Nephron (organoid): ENCODE measurements at regions not wholly inside any gene's neighbourhood (a gene's known extent, or its start where the extent isn't known, plus 50 kb on each side); places are given as distances from the start of the nearest gene placed in this dataset.
"Not testable (repeated sequence)": the region's sequence is repeated elsewhere in the genome, so short reads cannot be mapped to it uniquely, and the experiment has no call there.

Experiments used
- H3K27ac Mint-ChIP-seq, 3 experiments: 2 replicates each; pipeline ENCODE4 v1.8.0; 2020; ENCODE audit warnings: mixed read lengths in 3 of 3, mild to moderate bottlenecking in 2 of 3, moderate library complexity in 1 of 3
- H3K27me3 Mint-ChIP-seq: 2 replicates; pipeline ENCODE4 v1.8.0; 2021; ENCODE audit warnings: low read depth, mild to moderate bottlenecking, moderate library complexity, mixed read lengths
- H3K36me3 Mint-ChIP-seq: 2 replicates; pipeline ENCODE4 v1.8.0; 2020; ENCODE audit warnings: low read depth, mixed read lengths
- H3K4me1 Mint-ChIP-seq: 2 replicates; pipeline ENCODE4 v1.8.0; 2020; ENCODE audit warnings: mixed read lengths
- H3K4me3 Mint-ChIP-seq, 3 experiments: 2 replicates each; pipeline ENCODE4 v1.8.0; 2020; ENCODE audit warnings: mild to moderate bottlenecking in 3 of 3, mixed read lengths in 3 of 3, moderate library complexity in 2 of 3
- H3K9me3 Mint-ChIP-seq: 2 replicates; pipeline ENCODE4 v1.8.0; 2020; ENCODE audit warnings: mixed read lengths
- TF ChIP-seq, protein P1 (sequence below), 3 experiments: fragments of 200-600 bp; sonication (generic); IDR thresholded peaks; one replicate each; pipeline ENCODE4 v1.5.0; 2021; ENCODE audit warnings: antibody characterized with exemption in 3 of 3; ENCODE audit not compliant: unreplicated experiment in 3 of 3

DNA sequence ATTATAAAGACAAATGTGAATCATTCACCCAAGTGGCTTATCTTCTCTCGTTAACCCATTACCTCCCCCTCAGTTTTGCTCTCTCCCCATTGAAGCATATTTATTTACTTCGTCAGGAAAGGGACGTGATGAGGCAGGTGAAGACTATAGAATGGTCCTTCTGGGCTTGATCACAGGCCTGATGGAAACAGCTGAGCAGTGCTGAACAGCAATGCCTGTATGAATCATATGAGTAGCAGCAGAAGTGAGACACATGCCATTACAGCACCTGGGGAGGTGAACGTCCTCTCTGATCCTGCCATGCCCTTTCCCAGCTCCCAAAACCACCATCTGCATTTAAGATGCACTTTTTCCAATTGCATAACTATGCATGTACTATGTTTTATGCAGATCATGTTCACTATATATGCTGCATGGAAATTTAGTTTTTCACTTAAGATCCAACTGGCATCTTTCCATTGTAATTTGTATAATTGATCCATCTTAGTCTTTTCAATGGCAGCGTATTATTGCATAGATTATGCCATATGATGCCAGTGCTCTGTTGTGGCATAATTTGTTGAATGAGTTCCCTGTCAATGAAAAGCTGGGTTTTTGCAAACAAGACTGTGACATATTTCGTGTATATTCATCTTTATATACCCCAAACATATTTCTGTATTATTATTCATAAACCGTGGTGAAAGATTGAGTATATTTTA lies 105.3 kb downstream of the CXCL12 start:
- Mint-ChIP-seq H3K4me1 (peaks cover 22% of the 10 kb centered on the region), H3K9me3 (peaks cover 9% of the 10 kb centered on the region), H3K27me3 (peaks cover 4% of the 10 kb centered on the region), H3K36me3 (no peaks in the 10 kb centered on the region), H3K4me3 (no peak overlapping the region), H3K27ac (peak overlapping the region in 1 of 3 experiments; percentile 55)
- TF ChIP-seq, protein P1, sequence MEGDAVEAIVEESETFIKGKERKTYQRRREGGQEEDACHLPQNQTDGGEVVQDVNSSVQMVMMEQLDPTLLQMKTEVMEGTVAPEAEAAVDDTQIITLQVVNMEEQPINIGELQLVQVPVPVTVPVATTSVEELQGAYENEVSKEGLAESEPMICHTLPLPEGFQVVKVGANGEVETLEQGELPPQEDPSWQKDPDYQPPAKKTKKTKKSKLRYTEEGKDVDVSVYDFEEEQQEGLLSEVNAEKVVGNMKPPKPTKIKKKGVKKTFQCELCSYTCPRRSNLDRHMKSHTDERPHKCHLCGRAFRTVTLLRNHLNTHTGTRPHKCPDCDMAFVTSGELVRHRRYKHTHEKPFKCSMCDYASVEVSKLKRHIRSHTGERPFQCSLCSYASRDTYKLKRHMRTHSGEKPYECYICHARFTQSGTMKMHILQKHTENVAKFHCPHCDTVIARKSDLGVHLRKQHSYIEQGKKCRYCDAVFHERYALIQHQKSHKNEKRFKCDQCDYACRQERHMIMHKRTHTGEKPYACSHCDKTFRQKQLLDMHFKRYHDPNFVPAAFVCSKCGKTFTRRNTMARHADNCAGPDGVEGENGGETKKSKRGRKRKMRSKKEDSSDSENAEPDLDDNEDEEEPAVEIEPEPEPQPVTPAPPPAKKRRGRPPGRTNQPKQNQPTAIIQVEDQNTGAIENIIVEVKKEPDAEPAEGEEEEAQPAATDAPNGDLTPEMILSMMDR (IDR thresholded peaks at IDR 0.05; ENCODE audit: unreplicated experiment in 3 of 3): no peak

DNA sequence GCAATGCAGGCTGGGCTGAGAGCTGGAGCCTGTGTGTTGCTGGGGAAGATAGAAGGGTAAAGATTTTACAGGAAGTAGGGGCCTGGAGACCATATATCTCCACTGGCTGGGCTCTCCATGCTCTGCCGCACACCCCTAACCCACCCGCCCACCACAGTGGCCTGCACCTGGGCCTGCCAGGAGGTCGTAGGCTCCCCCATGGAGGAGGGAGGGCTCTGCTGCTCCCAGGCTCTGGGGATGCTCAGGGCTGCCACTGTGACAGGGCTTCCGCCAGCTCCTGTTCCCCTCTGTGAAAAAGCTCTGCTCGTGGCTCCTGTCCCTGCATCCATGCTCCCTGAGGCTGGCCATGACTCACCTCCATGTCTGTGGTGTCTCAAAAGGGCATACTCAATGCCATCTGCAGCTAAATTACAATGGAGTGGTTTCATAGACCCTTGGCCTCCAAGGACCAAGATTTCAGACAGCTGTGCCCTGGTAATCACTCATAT lies 106.0 kb downstream of the CXCL12 start:
- Mint-ChIP-seq H3K4me3 (no peak overlapping the region), H3K27me3 (no peaks in the 10 kb centered on the region), H3K9me3 (peaks cover 9% of the 10 kb centered on the region), H3K27ac (peak overlapping the region; percentile 43 to 90 (median 55)), H3K4me1 (peaks cover 22% of the 10 kb centered on the region), H3K36me3 (no peaks in the 10 kb centered on the region)
- TF ChIP-seq, protein P1 (IDR thresholded peaks at IDR 0.05; ENCODE audit: unreplicated experiment in 3 of 3): no peak

DNA sequence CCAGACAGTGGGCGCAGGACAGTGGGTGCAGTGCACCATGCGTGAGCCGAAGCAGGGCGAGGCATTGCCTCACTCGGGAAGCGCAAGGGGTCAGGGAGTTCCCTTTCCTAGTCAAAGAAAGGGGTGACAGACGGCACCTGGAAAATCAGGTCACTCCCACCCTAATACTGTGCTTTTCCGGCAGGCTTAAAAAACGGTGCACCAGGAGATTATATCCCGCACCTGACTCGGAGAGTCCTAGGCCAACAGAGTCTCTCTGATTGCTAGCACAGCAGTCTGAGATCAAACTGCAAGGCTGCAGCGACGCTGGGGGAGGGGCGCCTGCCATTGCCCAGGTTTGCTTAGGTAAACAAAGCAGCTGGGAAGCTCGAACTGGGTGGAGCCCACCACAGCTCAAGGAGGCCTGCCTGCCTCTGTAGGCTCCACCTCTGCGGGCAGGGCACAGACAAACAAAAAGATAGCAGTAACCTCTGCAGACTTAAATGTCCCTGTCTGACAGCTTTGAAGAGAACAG lies 116.4 kb downstream of the CXCL12 start:
- H3K27ac Mint-ChIP-seq, H3K4me1 Mint-ChIP-seq, H3K27me3 Mint-ChIP-seq, H3K4me3 Mint-ChIP-seq: not testable (repeated sequence)
- Mint-ChIP-seq H3K36me3 (peaks cover 12% of the 10 kb centered on the region), H3K9me3 (peaks cover 33% of the 10 kb centered on the region)

DNA sequence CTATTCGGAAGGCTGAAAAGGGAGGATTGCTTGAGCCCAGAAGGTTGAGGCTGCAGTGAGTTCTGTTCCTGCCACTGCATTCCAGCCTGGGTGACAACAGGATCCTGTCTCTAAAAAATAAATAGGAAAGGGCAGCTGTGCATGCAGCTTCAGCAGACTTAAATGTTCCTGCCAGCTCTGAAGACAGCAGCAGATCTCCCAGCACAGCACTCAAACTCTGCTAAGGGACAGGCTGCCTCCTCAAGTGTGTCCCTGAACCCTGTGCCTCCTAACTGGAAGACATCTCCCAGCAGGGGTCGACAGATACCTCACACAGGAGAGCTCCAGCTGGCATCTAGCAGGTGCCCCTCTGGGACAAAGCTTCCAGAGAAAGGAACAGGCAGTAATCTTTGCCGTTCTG lies 117.9 kb downstream of the CXCL12 start:
- peaks cover 16% of the 10 kb centered on the region for H3K4me1 Mint-ChIP-seq
- no peak overlapping the region for H3K27ac Mint-ChIP-seq
- H3K36me3 Mint-ChIP-seq: peaks cover 14% of the 10 kb centered on the region
- TF ChIP-seq, protein P1 (IDR thresholded peaks at IDR 0.05; ENCODE audit: unreplicated experiment in 3 of 3): no peak
- peaks cover 33% of the 10 kb centered on the region for H3K9me3 Mint-ChIP-seq
- no peak overlapping the region for H3K4me3 Mint-ChIP-seq
- H3K27me3 Mint-ChIP-seq: no peaks in the 10 kb centered on the region

DNA sequence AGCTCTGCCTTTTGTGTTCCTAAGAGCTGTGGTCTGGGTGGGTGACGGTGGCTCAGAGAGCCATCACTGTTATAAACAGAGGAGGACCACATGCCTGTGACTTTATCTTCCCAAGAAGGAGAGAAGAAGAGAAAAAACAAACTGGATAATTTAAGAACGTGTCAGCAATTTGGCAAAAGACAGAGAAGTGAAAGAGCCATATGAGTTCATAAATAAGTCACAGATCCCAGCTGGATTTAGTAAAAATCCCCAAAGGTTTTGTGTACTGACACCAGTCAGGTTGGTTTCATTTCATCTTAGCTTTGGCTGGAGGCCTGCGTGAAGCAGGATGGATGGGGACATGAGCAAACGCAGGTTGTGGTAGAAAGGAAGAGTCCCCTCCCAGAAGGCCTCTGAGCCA lies 120.7 kb downstream of the CXCL12 start:
- TF ChIP-seq, protein P1 (IDR thresholded peaks at IDR 0.05; ENCODE audit: unreplicated experiment in 3 of 3): no peak
- no peak overlapping the region for H3K4me3 Mint-ChIP-seq
- H3K4me1 Mint-ChIP-seq: peaks cover 19% of the 10 kb centered on the region
- no peaks in the 10 kb centered on the region for H3K27me3 Mint-ChIP-seq
- H3K9me3 Mint-ChIP-seq: peaks cover 24% of the 10 kb centered on the region
- H3K27ac Mint-ChIP-seq: peak overlapping the region; percentile 77 to 84 (median 83)
- H3K36me3 Mint-ChIP-seq: peaks cover 16% of the 10 kb centered on the region

DNA sequence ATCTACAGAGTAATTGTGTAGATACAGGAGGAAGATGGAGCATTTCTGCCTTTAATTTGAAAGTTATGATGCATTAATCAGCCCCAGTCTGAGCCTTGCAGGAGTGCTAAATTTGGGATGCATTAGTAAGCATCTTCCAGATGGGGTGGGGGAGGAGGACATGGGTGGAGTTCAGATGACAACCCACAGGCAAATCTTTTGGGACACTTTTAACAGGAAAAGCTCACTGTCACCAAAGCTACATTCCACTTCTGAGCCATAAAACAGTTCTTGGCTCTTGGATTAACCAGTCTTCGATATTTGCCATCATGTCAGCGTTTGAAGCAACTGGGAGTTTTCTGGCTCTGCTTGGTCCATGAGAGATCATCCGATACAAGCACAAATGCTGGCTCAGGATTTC lies 121.1 kb downstream of the CXCL12 start:
- H3K4me1 Mint-ChIP-seq: peaks cover 24% of the 10 kb centered on the region
- no peak overlapping the region for H3K4me3 Mint-ChIP-seq
- H3K9me3 Mint-ChIP-seq: peaks cover 24% of the 10 kb centered on the region
- TF ChIP-seq, protein P1 (IDR thresholded peaks at IDR 0.05; ENCODE audit: unreplicated experiment in 3 of 3): no peak
- H3K27me3 Mint-ChIP-seq: no peaks in the 10 kb centered on the region
- H3K27ac Mint-ChIP-seq: peak overlapping the region; percentile 77 to 84 (median 83)
- H3K36me3 Mint-ChIP-seq: peaks cover 16% of the 10 kb centered on the region
